ENCODE measurements at regions not wholly inside any gene's neighbourhood (a gene's known extent, or its start where the extent isn't known, plus 50 kb on each side); places are given as distances from the start of the nearest gene placed in this dataset.

DNA sequence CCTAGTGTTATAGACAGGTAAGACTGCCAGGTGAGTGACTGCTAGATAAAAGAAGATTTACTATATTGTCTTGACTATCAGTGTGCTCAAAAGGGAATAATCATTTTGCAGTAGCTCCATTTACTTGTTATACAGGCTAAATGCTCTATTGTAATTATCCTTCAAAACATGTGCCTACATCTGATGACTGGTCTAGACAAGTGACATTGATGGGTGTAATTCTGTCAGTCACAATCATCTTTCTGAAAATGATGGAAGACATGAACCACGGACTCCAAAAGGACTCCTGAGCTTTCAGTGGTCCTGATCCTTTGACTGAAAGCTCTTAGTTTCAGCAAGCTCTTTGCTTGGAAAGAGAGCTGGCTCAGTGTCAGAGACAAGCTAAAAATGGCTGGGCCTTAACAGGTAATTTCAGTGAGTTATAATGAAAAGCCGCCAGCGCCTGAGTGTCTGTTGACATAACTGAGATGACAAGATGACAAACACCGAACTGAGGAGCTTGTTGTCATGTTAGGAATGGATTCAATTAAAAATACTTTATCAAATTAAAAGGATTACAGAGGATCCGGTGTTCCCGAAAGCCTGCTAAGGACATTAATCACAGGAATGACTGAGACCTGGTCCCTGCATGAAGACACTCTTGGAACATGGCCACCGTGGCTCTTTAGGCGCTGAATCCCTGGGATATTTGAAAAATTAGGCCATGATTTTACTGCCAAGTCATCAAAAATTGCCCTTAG lies 141.7 kb downstream of the CMPK2 start:
- DNase-seq (ENCODE audit: low read depth, low spot score) = no peak
- H3K4me3 ChIP-seq (ENCODE audit: low read depth, low read length) = no peak overlapping the region
- ChIA-PET POLR2A (interaction anchor here (0.6 kb wide), 1 partner anchor 743 kb away, joined by 4 read pairs; no protein-coding TSS in a partner anchor), CTCF (no interaction called here)
- TF ChIP-seq, protein P1, sequence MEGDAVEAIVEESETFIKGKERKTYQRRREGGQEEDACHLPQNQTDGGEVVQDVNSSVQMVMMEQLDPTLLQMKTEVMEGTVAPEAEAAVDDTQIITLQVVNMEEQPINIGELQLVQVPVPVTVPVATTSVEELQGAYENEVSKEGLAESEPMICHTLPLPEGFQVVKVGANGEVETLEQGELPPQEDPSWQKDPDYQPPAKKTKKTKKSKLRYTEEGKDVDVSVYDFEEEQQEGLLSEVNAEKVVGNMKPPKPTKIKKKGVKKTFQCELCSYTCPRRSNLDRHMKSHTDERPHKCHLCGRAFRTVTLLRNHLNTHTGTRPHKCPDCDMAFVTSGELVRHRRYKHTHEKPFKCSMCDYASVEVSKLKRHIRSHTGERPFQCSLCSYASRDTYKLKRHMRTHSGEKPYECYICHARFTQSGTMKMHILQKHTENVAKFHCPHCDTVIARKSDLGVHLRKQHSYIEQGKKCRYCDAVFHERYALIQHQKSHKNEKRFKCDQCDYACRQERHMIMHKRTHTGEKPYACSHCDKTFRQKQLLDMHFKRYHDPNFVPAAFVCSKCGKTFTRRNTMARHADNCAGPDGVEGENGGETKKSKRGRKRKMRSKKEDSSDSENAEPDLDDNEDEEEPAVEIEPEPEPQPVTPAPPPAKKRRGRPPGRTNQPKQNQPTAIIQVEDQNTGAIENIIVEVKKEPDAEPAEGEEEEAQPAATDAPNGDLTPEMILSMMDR (IDR thresholded peaks at IDR 0.05; ENCODE audit: insufficient read depth, low read length, missing control alignments) = no peak

DNA sequence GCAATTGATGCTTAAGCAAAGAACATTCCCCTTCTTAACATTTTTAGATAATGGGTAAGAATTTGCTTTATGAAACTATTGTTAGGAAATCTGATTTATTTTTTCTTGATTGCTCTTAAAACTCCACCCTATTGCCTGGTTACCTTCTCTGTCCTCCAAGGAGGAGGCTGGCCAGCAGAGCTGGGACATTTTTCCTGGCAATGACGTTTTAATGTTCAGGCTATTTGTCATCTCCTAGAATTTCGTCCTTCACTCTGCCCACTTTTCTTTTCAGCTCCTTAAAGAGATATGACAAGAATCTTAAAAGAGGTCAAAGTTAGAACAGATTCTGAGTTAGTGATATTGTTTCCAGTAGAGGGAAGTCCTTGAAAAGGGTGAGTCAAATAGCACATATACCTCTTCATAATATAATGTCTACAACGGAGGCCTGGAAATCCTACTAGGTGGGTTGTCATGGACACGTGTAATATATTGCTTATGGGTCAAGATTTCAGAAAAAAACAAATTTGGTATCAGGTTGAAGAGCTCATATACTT lies 141.0 kb downstream of the CMPK2 start:
- ChIA-PET POLR2A (no interaction called here), CTCF (no interaction called here)
- DNase-seq (ENCODE audit: low read depth, low spot score) = no peak
- TF ChIP-seq, protein P1 (IDR thresholded peaks at IDR 0.05; ENCODE audit: insufficient read depth, low read length, missing control alignments) = no peak
- H3K4me3 ChIP-seq (ENCODE audit: low read depth, low read length) = no peak overlapping the region

DNA sequence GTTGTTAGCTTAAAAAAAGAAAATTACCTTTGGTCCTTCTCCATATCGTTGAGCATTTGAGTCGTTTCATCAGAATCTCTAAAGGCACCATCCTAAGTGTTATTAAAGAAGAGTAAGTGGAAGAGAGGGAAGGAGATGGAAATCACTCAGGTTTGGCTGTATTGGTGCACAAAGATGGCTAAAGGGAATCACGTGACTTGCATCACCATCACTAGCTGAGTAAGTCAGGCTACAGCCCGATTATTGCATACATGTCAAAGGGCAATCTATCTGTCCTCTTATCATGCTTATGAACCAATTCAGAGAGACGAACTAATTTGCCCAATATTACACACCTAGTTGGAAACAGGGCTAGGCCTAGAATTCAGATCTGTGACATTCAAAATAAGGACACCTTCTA lies 137.6 kb downstream of the CMPK2 start:
- CTCF ChIA-PET = interaction anchor here (0.9 kb wide), 1 partner anchor 45 kb away, joined by 3 read pairs; no protein-coding TSS in a partner anchor
- TF ChIP-seq, protein P1 (IDR thresholded peaks at IDR 0.05; ENCODE audit: insufficient read depth, low read length, missing control alignments) = no peak

DNA sequence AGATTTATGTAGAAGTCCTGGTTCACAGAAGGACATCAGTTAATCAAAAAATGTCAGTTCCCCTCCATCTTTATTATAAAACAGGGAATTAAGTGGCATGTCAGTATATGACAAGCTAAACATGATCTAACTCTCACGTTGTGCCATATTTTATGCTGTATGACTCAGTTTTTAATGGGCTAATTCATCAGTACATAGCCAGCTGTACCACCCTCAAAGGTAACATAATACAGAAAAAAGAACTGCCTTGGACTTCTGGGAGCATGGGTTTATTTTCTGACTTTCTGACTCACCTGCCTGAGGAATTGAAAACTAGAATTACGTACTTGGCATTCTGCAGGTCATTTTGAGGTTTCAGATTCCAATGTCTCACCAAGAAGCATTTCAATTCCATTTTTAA lies 135.7 kb downstream of the CMPK2 start:
- CTCF ChIA-PET = no interaction called here
- TF ChIP-seq, protein P1 (IDR thresholded peaks at IDR 0.05; ENCODE audit: insufficient read depth, low read length, missing control alignments) = no peak
- POLR2A ChIA-PET = no interaction called here
- H3K4me3 ChIP-seq (ENCODE audit: low read depth, low read length) = no peak overlapping the region
- no peak for DNase-seq (ENCODE audit: low read depth, low spot score)

More for the DNA sequence above, 137.6 kb downstream of the CMPK2 start:
- DNase-seq (ENCODE audit: low read depth, low spot score) = no peak
- no peak overlapping the region for H3K4me3 ChIP-seq (ENCODE audit: low read depth, low read length)
- POLR2A ChIA-PET = no interaction called here

DNA sequence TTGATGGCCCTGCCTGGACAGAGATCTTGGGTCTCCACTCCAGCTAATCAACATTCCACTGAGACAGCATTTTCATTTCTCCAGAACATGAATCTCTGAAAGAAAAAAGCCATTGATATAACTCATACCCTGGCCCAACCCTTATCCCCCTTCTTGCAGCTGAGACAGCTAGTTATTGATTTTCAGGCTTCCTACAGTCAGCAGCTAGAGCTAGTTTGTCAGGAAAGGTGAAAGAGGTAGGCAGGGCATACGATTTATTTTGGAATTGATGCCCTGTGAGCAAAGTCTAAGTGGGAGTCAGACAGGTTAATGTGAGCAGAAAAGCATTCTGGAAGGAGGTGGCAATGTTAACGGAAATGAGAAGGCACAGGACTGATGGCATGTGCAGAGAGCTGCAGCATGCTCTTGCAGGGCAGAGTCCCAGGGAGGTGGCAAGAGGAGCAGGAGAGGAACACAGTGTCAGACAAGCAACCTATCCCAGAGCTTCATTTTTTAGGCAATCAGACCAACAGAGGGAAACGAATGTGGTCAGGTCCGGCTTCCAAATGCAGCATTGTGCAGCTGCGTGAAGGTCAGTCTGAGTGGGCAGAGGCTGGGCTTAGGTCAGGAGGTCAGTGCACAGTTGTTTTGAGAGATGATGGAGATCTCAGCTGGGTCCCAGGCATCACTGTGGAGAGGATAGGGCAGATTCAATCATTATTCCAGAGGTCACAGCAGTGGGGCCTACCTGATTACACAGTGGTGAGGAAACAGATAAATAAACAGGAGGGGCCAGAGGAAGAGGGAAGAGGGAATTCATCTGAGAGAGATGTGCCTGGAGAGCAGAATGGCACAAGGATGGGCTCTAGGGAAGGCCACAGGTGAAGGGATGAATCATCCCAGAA lies 134.8 kb downstream of the CMPK2 start:
- no peak for DNase-seq (ENCODE audit: low read depth, low spot score)
- CTCF ChIA-PET = no interaction called here
- TF ChIP-seq, protein P1 (IDR thresholded peaks at IDR 0.05; ENCODE audit: insufficient read depth, low read length, missing control alignments) = no peak
- H3K4me3 ChIP-seq (ENCODE audit: low read depth, low read length) = no peak overlapping the region
- POLR2A ChIA-PET = no interaction called here

DNA sequence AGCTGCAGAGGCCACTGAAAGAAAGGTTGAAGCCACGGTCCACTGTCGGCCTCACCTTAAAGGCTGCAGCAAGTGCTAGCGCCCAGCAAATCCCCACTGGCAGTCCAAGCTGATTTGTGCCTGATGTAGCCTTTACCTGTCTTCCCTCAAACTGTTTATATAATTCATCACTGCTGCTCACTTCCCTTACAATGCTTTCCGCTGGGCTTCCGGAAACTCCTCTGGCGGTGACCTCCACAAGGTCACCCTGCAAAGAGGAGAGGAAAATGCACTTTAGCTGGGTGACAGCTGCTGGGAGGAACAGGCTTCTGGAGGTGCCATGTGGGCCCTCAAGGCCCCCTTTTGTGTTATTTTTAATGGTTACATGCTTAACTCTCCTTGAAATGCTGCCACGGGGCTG lies 126.2 kb downstream of the CMPK2 start:
- ChIA-PET CTCF (interaction anchor here (1.1 kb wide), 1 partner anchor 386 kb away, joined by 3 read pairs; no protein-coding TSS in a partner anchor), POLR2A (no interaction called here)
- no peak for DNase-seq (ENCODE audit: low read depth, low spot score)
- TF ChIP-seq, protein P1 (IDR thresholded peaks at IDR 0.05; ENCODE audit: insufficient read depth, low read length, missing control alignments) = no peak
- H3K4me3 ChIP-seq (ENCODE audit: low read depth, low read length) = no peak overlapping the region
